ENCODE measurements at regions not wholly inside any gene's neighbourhood (a gene's known extent, or its start where the extent isn't known, plus 50 kb on each side); places are given as distances from the start of the nearest gene placed in this dataset.
A peak's percentile ranks its signal among the peaks of the same experiment; 100 is the strongest.

GRCh38 chr5:74028976-74029375 lies 403.0 kb downstream of the ARHGEF28 start:
- no peak for DNase-seq
- no peak for ATAC-seq (replicated peaks)
- no peaks in the 10 kb centered on the region for H3K36me3 Mint-ChIP-seq
- no peaks in the 10 kb centered on the region for H3K4me1 Mint-ChIP-seq
- no peak overlapping the region for H3K27ac Mint-ChIP-seq
- no peak overlapping the region for H3K4me3 Mint-ChIP-seq
- peaks cover 7 to 14% of the 10 kb centered on the region in 2 donors for H3K27me3 Mint-ChIP-seq
- H3K9me3 Mint-ChIP-seq: no peaks in the 10 kb centered on the region

GRCh38 chr5:74028406-74028805 lies 402.4 kb downstream of the ARHGEF28 start:
- peaks cover 11 to 19% of the 10 kb centered on the region in 2 donors for H3K27me3 Mint-ChIP-seq
- no peaks in the 10 kb centered on the region for H3K4me1 Mint-ChIP-seq
- H3K9me3 Mint-ChIP-seq: no peaks in the 10 kb centered on the region
- DNase-seq: no peak
- H3K27ac Mint-ChIP-seq: no peak overlapping the region
- no peak for ATAC-seq (replicated peaks)
- H3K4me3 Mint-ChIP-seq: no peak overlapping the region
- H3K36me3 Mint-ChIP-seq: no peaks in the 10 kb centered on the region

DNA sequence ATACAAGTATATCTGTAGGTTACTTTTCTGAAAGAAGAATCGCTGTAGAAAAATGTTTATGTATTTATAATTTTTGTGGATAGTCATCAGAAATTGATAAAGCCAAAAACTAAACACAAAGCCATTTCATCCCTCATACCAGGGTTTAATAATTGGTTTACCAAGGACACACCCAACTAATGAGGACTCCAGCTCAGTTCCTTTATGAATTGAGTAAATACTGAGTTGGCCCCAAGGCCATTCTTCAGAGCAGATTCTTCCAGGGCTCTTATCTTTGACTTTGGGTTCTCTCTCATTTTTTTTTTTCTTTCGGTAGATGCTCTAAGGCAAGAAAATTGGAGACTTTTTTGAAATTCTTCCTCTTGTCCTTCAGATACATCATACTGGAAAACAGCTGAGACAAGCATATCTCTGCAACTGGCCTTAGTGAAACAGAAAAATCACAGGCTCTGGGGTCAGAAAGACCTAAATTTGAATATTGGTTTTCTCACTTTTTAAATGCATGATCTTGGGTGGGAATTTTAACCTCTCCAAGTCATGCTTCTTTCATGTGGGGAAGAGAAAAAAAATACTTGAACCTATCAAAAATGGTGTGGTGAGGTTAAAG lies 401.8 kb downstream of the ARHGEF28 start:
- Mint-ChIP-seq H3K9me3 (no peaks in the 10 kb centered on the region), H3K27ac (no peak overlapping the region), H3K27me3 (peaks cover 9 to 17% of the 10 kb centered on the region in 2 donors), H3K4me3 (no peak overlapping the region), H3K4me1 (no peaks in the 10 kb centered on the region), H3K36me3 (no peaks in the 10 kb centered on the region)
- ATAC-seq (replicated peaks): no peak
- no peak for DNase-seq

- no peak overlapping the region for H3K27ac Mint-ChIP-seq
- peaks cover 5 to 14% of the 10 kb centered on the region in 2 donors for H3K27me3 Mint-ChIP-seq
- DNase-seq: no peak
- no peaks in the 10 kb centered on the region for H3K4me1 Mint-ChIP-seq
- H3K9me3 Mint-ChIP-seq: no peaks in the 10 kb centered on the region
- H3K4me3 Mint-ChIP-seq: no peak overlapping the region
- ATAC-seq (replicated peaks): no peak
- no peaks in the 10 kb centered on the region for H3K36me3 Mint-ChIP-seq
Observed at GRCh38 chr5:74026310-74026709, 400.3 kb downstream of the ARHGEF28 start.

- no peak for ATAC-seq (replicated peaks)
- peaks cover 14% of the 10 kb centered on the region in 2 donors for H3K27me3 Mint-ChIP-seq
- no peaks in the 10 kb centered on the region for H3K9me3 Mint-ChIP-seq
- H3K36me3 Mint-ChIP-seq: no peaks in the 10 kb centered on the region
- H3K27ac Mint-ChIP-seq: no peak overlapping the region
- H3K4me3 Mint-ChIP-seq: no peak overlapping the region
- DNase-seq: no peak
- H3K4me1 Mint-ChIP-seq: no peaks in the 10 kb centered on the region
Observed at GRCh38 chr5:74021126-74021525, 395.1 kb downstream of the ARHGEF28 start.

GRCh38 chr5:74020503-74020902 lies 394.5 kb downstream of the ARHGEF28 start:
- no peak for ATAC-seq (replicated peaks)

DNA sequence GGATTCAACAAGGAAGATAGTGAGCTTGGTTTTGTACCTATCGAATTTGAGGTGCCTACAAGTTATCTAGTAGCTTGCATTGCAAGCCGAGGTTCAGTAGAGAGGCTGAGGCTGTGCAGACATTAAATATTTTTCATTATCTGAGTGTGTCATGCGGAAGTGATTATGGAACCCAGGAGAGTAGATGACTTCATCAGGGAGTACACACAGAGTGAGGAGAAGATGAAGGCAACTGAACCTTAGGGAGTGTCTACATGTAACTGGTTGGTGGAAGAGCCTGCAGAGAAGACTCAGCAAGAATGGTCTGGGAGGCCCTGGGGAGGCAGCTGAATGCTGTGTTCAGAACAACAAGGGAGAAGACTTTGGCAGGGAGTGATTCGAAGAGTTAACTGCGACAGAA lies 393.9 kb downstream of the ARHGEF28 start:
- peaks cover 14% of the 10 kb centered on the region in 2 donors for H3K27me3 Mint-ChIP-seq
- ATAC-seq (replicated peaks) (no peak), DNase-seq (no peak)
- no peaks in the 10 kb centered on the region for H3K9me3 Mint-ChIP-seq
- no peaks in the 10 kb centered on the region for H3K4me1 Mint-ChIP-seq
- no peak overlapping the region for H3K27ac Mint-ChIP-seq
- no peaks in the 10 kb centered on the region for H3K36me3 Mint-ChIP-seq
- H3K4me3 Mint-ChIP-seq: no peak overlapping the region

More at GRCh38 chr5:74020503-74020902, 394.5 kb downstream of the ARHGEF28 start:
- H3K4me1 Mint-ChIP-seq: no peaks in the 10 kb centered on the region
- H3K27ac Mint-ChIP-seq: no peak overlapping the region
- H3K4me3 Mint-ChIP-seq: no peak overlapping the region
- H3K9me3 Mint-ChIP-seq: no peaks in the 10 kb centered on the region
- H3K36me3 Mint-ChIP-seq: no peaks in the 10 kb centered on the region
- H3K27me3 Mint-ChIP-seq: peaks cover 14% of the 10 kb centered on the region in 2 donors
- DNase-seq: no peak

GRCh38 chr5:74017786-74018211 lies 391.8 kb downstream of the ARHGEF28 start:
- Mint-ChIP-seq H3K27ac (no peak overlapping the region), H3K27me3 (peaks cover 7 to 9% of the 10 kb centered on the region in 2 donors), H3K9me3 (no peaks in the 10 kb centered on the region), H3K36me3 (no peaks in the 10 kb centered on the region), H3K4me3 (no peak overlapping the region), H3K4me1 (no peaks in the 10 kb centered on the region)
- no peak for ATAC-seq (replicated peaks)
- no peak for DNase-seq

- H3K27ac Mint-ChIP-seq: no peak overlapping the region
- no peak overlapping the region for H3K4me3 Mint-ChIP-seq
- peaks cover 7 to 9% of the 10 kb centered on the region in 2 donors for H3K27me3 Mint-ChIP-seq
- no peaks in the 10 kb centered on the region for H3K4me1 Mint-ChIP-seq
- DNase-seq (no peak), ATAC-seq (replicated peaks) (no peak)
- no peaks in the 10 kb centered on the region for H3K9me3 Mint-ChIP-seq
- H3K36me3 Mint-ChIP-seq: no peaks in the 10 kb centered on the region
Observed at GRCh38 chr5:74017112-74017511, 391.1 kb downstream of the ARHGEF28 start.

DNA sequence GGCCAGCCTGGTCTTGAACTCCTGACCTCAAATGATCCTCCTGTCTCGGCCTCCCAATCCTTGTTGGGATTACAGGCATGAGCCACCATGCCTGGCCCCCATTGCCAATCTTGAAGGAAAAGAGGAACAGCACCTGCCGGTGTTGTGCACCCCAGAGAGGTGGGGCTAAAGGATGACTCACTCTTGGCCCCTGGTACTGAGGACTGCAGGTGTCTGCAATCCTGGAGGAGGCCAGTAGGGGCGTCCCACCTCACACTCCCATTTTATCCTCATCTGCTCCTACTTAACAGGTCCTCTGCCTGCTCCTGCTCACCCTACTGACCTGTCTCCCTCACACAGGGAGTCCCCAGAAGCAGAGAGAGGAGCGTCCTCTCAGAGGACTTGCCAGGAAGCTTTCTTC lies 390.4 kb downstream of the ARHGEF28 start:
- no peaks in the 10 kb centered on the region for H3K9me3 Mint-ChIP-seq
- DNase-seq (no peak), ATAC-seq (replicated peaks) (peak in 1 of 2 donors; percentile 46)
- H3K27me3 Mint-ChIP-seq: peaks cover 7 to 12% of the 10 kb centered on the region in 2 donors
- no peak overlapping the region for H3K27ac Mint-ChIP-seq
- H3K36me3 Mint-ChIP-seq: no peaks in the 10 kb centered on the region
- no peaks in the 10 kb centered on the region for H3K4me1 Mint-ChIP-seq
- H3K4me3 Mint-ChIP-seq: no peak overlapping the region

GRCh38 chr5:74015716-74016115 lies 389.7 kb downstream of the ARHGEF28 start:
- H3K27me3 Mint-ChIP-seq: peaks cover 7 to 16% of the 10 kb centered on the region in 2 donors
- H3K4me3 Mint-ChIP-seq: no peak overlapping the region
- H3K4me1 Mint-ChIP-seq: no peaks in the 10 kb centered on the region
- no peak overlapping the region for H3K27ac Mint-ChIP-seq
- DNase-seq (no peak), ATAC-seq (replicated peaks) (no peak)
- H3K36me3 Mint-ChIP-seq: no peaks in the 10 kb centered on the region
- no peaks in the 10 kb centered on the region for H3K9me3 Mint-ChIP-seq

DNA sequence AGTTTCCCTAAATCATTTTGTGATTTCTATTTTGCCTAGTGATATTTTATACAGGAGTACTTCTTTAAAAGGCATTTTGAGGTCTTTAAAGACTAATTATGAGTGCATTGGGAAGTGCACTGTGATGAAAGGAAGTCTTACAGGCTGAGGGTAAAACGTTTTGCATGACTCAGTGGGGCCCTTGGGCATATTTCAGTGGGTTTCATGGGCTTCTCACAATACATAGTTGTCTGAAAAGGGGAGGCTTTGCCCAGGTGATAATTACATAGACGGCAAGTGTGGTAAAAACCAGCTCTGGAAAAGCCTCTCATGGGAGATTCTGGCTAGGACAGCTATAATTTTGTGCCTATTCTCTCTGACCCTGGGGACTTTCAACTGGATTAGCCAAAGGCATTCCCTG lies 387.2 kb downstream of the ARHGEF28 start:
- Mint-ChIP-seq H3K36me3 (no peaks in the 10 kb centered on the region), H3K4me3 (no peak overlapping the region), H3K27ac (no peak overlapping the region), H3K9me3 (peaks cover 0 to 3% of the 10 kb centered on the region in 2 donors), H3K4me1 (no peaks in the 10 kb centered on the region), H3K27me3 (peaks cover 7 to 20% of the 10 kb centered on the region in 2 donors)
- DNase-seq: no peak
- ATAC-seq (replicated peaks): no peak

DNA sequence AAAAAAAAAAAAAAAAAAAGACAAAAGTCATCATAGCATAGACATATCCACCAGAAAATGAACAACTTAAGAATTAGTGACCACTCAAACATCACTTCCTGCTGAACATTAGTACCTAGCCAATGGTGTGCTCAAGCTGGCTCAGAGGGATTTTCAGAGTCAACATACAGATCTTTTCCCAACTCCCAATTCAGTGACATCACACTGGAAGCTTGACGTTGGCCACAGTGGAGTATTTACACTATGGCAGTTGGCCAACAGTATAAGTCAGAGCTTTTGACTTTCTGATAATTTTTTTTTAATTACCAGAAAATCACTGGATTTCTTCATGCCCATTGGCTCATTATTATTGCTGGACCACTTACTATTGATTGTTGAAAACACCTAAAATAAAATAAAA lies 383.5 kb downstream of the ARHGEF28 start:
- ATAC-seq (replicated peaks) (no peak), DNase-seq (no peak)
- Mint-ChIP-seq H3K4me3 (no peak overlapping the region), H3K27ac (no peak overlapping the region), H3K9me3 (peaks cover 0 to 3% of the 10 kb centered on the region in 2 donors), H3K27me3 (peaks cover 7 to 21% of the 10 kb centered on the region in 2 donors), H3K4me1 (no peaks in the 10 kb centered on the region), H3K36me3 (no peaks in the 10 kb centered on the region)

DNA sequence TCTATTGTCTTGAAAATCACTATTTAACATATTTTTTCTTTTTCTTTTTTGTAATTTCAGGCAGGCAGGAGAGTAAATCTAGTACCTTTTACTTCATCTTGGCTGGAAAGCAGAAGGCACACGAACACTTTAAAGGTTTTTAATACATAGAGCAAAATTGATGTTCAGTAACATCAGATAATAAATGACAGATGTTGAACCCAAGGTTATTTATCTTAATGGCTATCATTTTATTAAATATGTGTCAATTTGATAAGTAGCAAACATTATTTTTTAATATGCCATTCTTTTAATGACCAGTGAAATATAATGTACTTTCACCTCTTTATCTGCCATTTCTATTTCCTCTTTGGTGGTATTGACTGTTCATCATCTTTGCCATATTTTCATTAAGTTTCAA lies 381.2 kb downstream of the ARHGEF28 start:
- no peaks in the 10 kb centered on the region for H3K4me1 Mint-ChIP-seq
- H3K36me3 Mint-ChIP-seq: no peaks in the 10 kb centered on the region
- H3K4me3 Mint-ChIP-seq: no peak overlapping the region
- no peak overlapping the region for H3K27ac Mint-ChIP-seq
- ATAC-seq (replicated peaks) (no peak), DNase-seq (no peak)
- H3K9me3 Mint-ChIP-seq: peaks cover 0 to 3% of the 10 kb centered on the region in 2 donors
- H3K27me3 Mint-ChIP-seq: peaks cover 7 to 21% of the 10 kb centered on the region in 2 donors

GRCh38 chr5:73999297-73999696 lies 373.3 kb downstream of the ARHGEF28 start:
- H3K4me1 Mint-ChIP-seq: no peaks in the 10 kb centered on the region
- H3K9me3 Mint-ChIP-seq: no peaks in the 10 kb centered on the region
- DNase-seq: no peak
- ATAC-seq (replicated peaks): no peak
- H3K4me3 Mint-ChIP-seq: no peak overlapping the region
- peaks cover 5 to 7% of the 10 kb centered on the region in 2 donors for H3K27me3 Mint-ChIP-seq
- no peaks in the 10 kb centered on the region for H3K36me3 Mint-ChIP-seq
- no peak overlapping the region for H3K27ac Mint-ChIP-seq
